Endothelial cell of umbilical vein (primary cell): ENCODE measurements at regions not wholly inside any gene's neighbourhood (a gene's known extent, or its start where the extent isn't known, plus 50 kb on each side); places are given as distances from the start of the nearest gene placed in this dataset.

Source experiments
- CTCF ChIP-seq, 2 donors: IDR thresholded peaks; 1 replicate in 1 of 2; 2 replicates in 1 of 2; pipeline ENCODE4 v1.5.1; 2011; ENCODE audit warnings: low read length in 2 of 2, mild to moderate bottlenecking in 2 of 2, moderate library complexity in 2 of 2, control low read depth in 1 of 2, inconsistent platforms in 1 of 2, low read depth in 1 of 2; ENCODE audit not compliant: insufficient read depth in 1 of 2; ENCODE audit errors: extremely low read depth in 1 of 2
- POLR2A ChIP-seq: IDR thresholded peaks from 2 replicates; pipeline ENCODE4 v1.6.1; 2012; ENCODE audit warnings: low read depth, mild to moderate bottlenecking, control low read depth, low read length
- TF ChIP-seq, protein P1 (sequence below): IDR thresholded peaks from 2 replicates; pipeline ENCODE4 v1.6.1; 2011; ENCODE audit not compliant: insufficient read depth, insufficient read length

DNA sequence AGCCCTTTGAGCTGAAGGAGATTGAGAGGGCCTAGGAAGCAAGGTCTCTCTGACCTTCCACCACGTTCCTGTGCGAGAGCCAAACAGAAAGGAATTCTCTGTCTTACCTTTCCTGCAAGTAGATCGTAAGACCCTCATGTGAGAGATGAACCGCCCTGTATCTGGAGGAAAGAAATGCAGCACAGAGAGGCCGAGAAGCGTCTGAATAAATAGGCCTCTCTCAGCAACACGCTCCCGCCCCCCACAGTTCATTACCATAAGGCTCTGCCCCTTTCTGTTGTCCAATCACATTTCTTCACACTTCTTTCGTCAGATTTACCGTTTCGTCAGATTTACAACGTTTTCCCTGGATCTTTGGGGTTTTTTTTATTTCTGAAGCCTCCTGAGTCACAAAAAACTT is 90.3 kb downstream of the BLID start:
- TF ChIP-seq CTCF (IDR thresholded peaks at IDR 0.05; ENCODE audit: extremely low read depth in 1 of 2, insufficient read depth in 1 of 2, low read depth in 1 of 2, low read length in 2 of 2) (no peak), POLR2A (no peak)
- TF ChIP-seq, protein P1, sequence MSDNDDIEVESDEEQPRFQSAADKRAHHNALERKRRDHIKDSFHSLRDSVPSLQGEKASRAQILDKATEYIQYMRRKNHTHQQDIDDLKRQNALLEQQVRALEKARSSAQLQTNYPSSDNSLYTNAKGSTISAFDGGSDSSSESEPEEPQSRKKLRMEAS: no peak
